Lung (tissue), 11 donors: ENCODE measurements at regions not wholly inside any gene's neighbourhood (a gene's known extent, or its start where the extent isn't known, plus 50 kb on each side); places are given as distances from the start of the nearest gene placed in this dataset.
"Not testable (repeated sequence)": the region's sequence is repeated elsewhere in the genome, so short reads cannot be mapped to it uniquely, and the experiment has no call there.

ENCODE experiments used
- ATAC-seq: fragments of 200-7000 bp; cut with Tn5 transposase; one replicate; pipeline ENCODE4 v1.9.1; 2020; ENCODE audit warnings: moderate number of reproducible peaks; ENCODE audit not compliant: insufficient read depth, low FRiP score
- DNase-seq, 3 donors: peaks; one replicate each; pipeline ENCODE4 v3.0.0-alpha.2; 2013 to 2017
- H3K27ac ChIP-seq, 2 donors: one replicate each; pipeline ENCODE4 v1.5.1; 2013; ENCODE audit warnings: mild to moderate bottlenecking in 2 of 2, moderate library complexity in 2 of 2, control low read depth in 1 of 2, inconsistent platforms in 1 of 2, low read depth in 1 of 2, low read length in 1 of 2
- H3K27me3 ChIP-seq, 3 donors: one replicate each; pipeline ENCODE4 v1.5.1; 2013; ENCODE audit warnings: low read length in 2 of 3; ENCODE audit not compliant: control insufficient read depth in 3 of 3, insufficient read depth in 3 of 3
- H3K36me3 ChIP-seq, 4 donors: one replicate each; pipeline ENCODE4 v1.5.1; 2013; ENCODE audit warnings: low read length in 4 of 4, mild to moderate bottlenecking in 1 of 4, moderate library complexity in 1 of 4; ENCODE audit not compliant: control insufficient read depth in 4 of 4, insufficient read depth in 4 of 4
- H3K4me1 ChIP-seq, 5 donors: one replicate each; pipeline ENCODE4 v1.5.1; 2013; ENCODE audit warnings: low read length in 5 of 5, mild to moderate bottlenecking in 2 of 5, moderate library complexity in 1 of 5; ENCODE audit not compliant: control insufficient read depth in 5 of 5, insufficient read depth in 5 of 5
- H3K4me3 ChIP-seq: one replicate; pipeline ENCODE4 v1.5.1; 2013; ENCODE audit warnings: mild to moderate bottlenecking, control low read depth, moderate library complexity
- H3K9ac ChIP-seq, 2 donors: one replicate each; pipeline ENCODE4 v1.5.1; 2013; ENCODE audit warnings: low read length in 2 of 2, control low read depth in 1 of 2; ENCODE audit not compliant: insufficient read depth in 1 of 2
- H3K9me3 ChIP-seq, 4 donors: one replicate each; pipeline ENCODE4 v1.5.1; 2013; ENCODE audit warnings: low read length in 3 of 4, mild to moderate bottlenecking in 1 of 4, moderate library complexity in 1 of 4; ENCODE audit not compliant: control insufficient read depth in 4 of 4, insufficient read depth in 3 of 4
- WGBS, 2 donors: extraction: QIAGEN DNeasy Blood & Tissue Kit; methylation state at CpG; one replicate each; pipeline ENCODE4 v1.1.7; 2013; 5-methylcytosine and 5-hydroxymethylcytosine counted together
- TF ChIP-seq, protein P1 (sequence below): IDR thresholded peaks from 2 replicates; pipeline ENCODE4 v1.5.1; 2012; ENCODE audit warnings: mild to moderate bottlenecking; ENCODE audit errors: control extremely low read depth, extremely low read depth
- donor health status: control.
- donor health status: control.
- donor health status: Bipolar disorder and iron deficiency.
- donor health status: healthy.
- donor health status: DM: yes; HTN: yes; CAD: no.

DNA sequence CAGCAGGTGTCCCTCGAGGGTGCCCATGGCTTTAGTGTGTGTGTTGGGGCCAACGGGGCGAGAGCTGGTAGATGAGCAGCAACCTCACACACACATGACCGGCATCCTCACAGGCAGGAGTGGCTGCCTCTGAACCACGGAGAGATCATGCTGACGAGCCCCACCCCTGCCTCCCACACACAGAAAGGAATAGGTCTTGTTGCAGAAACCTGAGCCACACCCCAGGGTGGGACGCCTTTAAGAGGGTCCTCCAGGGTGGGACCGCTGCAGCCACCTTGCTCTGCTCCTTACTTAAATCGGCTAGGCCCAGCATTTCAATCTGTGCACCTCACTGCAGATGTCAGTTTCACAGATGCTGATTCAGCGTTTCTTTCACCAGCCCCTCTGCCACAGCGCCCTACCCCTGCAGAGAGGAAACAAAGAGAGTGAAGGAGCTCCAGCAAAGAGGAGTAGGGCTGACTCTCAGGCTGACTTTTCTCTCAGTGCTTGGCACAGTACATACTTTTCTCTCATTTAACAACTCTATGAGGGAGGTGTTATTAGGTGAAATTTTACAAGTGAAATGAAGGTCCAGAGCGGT, 61.2 kb upstream of the EPHB3 start:
- H3K36me3 ChIP-seq = no peaks in the 10 kb centered on the region
- peaks cover 0 to 11% (median 3%) of the 10 kb centered on the region in 3 donors for H3K27me3 ChIP-seq
- 80 to 82% methylated on average over 12 of the region's 12 CpGs for WGBS, 2 donors
- DNase-seq (no peak), ATAC-seq (no peak)
- H3K4me1 ChIP-seq = no peaks in the 10 kb centered on the region
- TF ChIP-seq, protein P1, sequence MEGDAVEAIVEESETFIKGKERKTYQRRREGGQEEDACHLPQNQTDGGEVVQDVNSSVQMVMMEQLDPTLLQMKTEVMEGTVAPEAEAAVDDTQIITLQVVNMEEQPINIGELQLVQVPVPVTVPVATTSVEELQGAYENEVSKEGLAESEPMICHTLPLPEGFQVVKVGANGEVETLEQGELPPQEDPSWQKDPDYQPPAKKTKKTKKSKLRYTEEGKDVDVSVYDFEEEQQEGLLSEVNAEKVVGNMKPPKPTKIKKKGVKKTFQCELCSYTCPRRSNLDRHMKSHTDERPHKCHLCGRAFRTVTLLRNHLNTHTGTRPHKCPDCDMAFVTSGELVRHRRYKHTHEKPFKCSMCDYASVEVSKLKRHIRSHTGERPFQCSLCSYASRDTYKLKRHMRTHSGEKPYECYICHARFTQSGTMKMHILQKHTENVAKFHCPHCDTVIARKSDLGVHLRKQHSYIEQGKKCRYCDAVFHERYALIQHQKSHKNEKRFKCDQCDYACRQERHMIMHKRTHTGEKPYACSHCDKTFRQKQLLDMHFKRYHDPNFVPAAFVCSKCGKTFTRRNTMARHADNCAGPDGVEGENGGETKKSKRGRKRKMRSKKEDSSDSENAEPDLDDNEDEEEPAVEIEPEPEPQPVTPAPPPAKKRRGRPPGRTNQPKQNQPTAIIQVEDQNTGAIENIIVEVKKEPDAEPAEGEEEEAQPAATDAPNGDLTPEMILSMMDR = no peak
- H3K4me3 ChIP-seq = no peak overlapping the region
- peaks cover 0 to 6% (median 4%) of the 10 kb centered on the region in 4 donors for H3K9me3 ChIP-seq
- no peak overlapping the region for H3K9ac ChIP-seq
- no peak overlapping the region for H3K27ac ChIP-seq

DNA sequence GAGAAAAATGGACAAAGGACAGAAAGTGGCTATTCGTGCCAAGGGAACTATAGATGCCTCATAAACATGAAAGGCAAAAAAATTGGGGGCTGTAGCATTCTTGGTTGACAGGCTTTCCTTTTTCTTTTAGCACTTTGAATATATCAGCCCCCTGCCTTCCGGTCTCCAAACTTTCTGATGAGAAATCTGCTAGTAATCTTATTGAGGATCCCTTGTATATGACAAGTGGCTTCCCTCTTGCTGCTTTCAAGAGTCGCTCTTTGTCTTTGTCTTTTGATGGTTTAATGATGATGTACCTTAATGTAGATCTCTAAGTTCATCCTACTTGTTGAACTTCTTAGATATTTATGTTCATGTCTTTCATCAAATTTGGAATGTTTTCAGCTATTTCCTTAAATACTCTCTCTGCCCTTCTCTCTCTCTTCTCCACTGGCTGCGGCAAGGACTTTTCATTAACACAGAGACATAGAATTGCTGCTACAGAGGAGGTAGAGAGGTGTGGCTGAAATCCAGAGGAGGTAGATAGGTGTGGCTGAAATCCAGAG, 59.4 kb upstream of the EPHB3 start:
- H3K36me3 ChIP-seq = no peaks in the 10 kb centered on the region
- ATAC-seq (no peak), DNase-seq (no peak)
- TF ChIP-seq, protein P1 = no peak
- H3K4me1 ChIP-seq = no peaks in the 10 kb centered on the region
- H3K9me3 ChIP-seq = peaks cover 0 to 6% (median 4%) of the 10 kb centered on the region in 4 donors
- H3K27ac ChIP-seq = no peak overlapping the region
- no peak overlapping the region for H3K9ac ChIP-seq
- H3K4me3 ChIP-seq = no peak overlapping the region
- H3K27me3 ChIP-seq = peaks cover 0 to 12% (median 0%) of the 10 kb centered on the region in 3 donors
- WGBS, 2 donors = 95 to 98% methylated on average over 4 of the region's 4 CpGs

DNA sequence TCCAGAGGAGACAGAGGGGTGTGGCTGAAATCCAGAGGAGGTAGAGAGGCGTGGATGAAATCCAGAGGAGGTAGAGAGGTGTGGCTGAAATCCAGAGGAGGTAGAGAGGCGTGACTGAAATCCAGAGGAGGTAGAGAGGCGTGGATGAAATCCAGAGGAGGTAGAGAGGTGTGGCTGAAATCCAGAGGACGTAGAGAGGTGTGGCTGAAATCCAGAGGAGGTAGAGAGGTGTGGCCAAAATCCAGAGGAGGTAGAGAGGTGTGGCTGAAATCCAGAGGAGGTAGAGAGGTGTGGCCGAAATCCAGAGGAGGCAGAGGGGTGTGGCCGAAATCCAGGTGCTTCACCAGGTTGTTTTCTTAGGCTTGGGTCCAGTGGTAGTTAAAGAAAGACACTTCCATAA, 58.7 kb upstream of the EPHB3 start:
- not testable (repeated sequence) for H3K9me3 ChIP-seq, H3K36me3 ChIP-seq, H3K9ac ChIP-seq, ATAC-seq, H3K4me1 ChIP-seq, H3K4me3 ChIP-seq, DNase-seq, H3K27ac ChIP-seq
- 62 to 70% methylated on average over 6 of the region's 6 CpGs for whole genome bisulfite sequencing, 2 donors
- H3K27me3 ChIP-seq = peaks cover 0 to 12% (median 0%) of the 10 kb centered on the region in 3 donors

DNA sequence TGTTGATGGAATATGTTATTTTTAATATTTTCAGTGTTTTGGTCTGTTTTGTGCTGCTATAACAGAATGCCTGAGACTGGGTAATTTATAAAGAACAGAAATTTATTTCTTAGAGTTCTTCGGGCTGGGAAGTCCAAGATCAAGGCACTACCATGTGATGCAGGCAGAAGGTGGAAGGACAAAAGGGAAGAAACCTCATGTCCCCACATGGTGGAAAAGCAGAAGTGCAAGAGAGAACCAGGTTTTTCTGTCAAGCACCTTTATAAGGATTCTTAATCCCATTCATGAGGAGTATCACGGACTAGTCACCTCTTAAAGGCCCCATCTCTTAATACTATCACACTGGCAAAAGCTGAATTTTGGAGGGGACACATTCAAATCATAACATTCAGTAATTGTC, 57.9 kb upstream of the EPHB3 start:
- WGBS, 2 donors = 47 to 62% methylated on average over 2 of the region's 2 CpGs
- peaks cover 0 to 6% (median 4%) of the 10 kb centered on the region in 4 donors for H3K9me3 ChIP-seq
- H3K9ac ChIP-seq = no peak overlapping the region
- H3K27me3 ChIP-seq = peaks cover 0 to 12% (median 0%) of the 10 kb centered on the region in 3 donors
- no peaks in the 10 kb centered on the region for H3K36me3 ChIP-seq
- no peak overlapping the region for H3K27ac ChIP-seq
- H3K4me3 ChIP-seq = no peak overlapping the region
- ATAC-seq = no peak
- H3K4me1 ChIP-seq = no peaks in the 10 kb centered on the region
- DNase-seq = no peak
- TF ChIP-seq, protein P1 = no peak
